Stomach (tissue), 4 donors: ENCODE measurements at regions not wholly inside any gene's neighbourhood (a gene's known extent, or its start where the extent isn't known, plus 50 kb on each side); places are given as distances from the start of the nearest gene placed in this dataset.

Experiments used
- EP300 ChIP-seq: sonication (generic); formaldehyde crosslinking; IDR thresholded peaks from one replicate; pipeline ENCODE4 v1.6.1; 2017; ENCODE audit warnings: antibody characterized with exemption
- POLR2A ChIP-seq, 4 donors: fragments of 450-650 bp; IDR thresholded peaks; one replicate each; pipeline ENCODE4 v1.6.1; 2016; ENCODE audit warnings: antibody characterized with exemption in 4 of 4, control low read depth in 2 of 4, mild to moderate bottlenecking in 1 of 4, moderate library complexity in 1 of 4
- POLR2AphosphoS5 ChIP-seq, 3 donors: sonication (generic); formaldehyde crosslinking; IDR thresholded peaks; one replicate each; pipeline ENCODE4 v1.6.1; 2016; ENCODE audit warnings: antibody characterized with exemption in 3 of 3
- TF ChIP-seq, protein P1 (sequence below), 7 experiments: fragments of 450-650 bp in 4 of 7; fragments of 200-600 bp in 3 of 7; sonication (generic) in 3 of 7; IDR thresholded peaks; one replicate each; pipeline ENCODE4 v1.5.1; 2016 to 2019; ENCODE audit warnings: antibody characterized with exemption in 7 of 7, control low read depth in 2 of 7, mild to moderate bottlenecking in 1 of 7

DNA sequence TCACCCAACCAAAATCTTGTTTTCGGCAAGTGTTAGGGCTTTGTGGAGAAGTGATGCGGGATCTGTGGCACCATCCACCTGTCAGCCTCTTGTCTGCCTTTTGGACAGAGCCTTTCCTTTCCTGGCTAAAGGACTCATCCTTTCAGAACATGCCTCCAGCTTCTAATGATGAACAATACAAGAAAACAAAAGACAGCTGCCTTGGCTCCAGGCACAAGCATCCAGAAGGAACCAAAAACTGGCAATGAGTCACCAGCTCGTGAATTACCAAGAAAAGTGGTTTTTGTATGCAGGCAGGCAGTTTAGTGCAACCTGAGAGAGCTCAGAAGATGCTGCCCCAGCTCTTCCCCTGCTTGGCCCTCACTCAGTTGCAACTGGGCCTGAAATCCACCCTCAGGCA lies 84.6 kb upstream of the NAMPT start:
- TF ChIP-seq, protein P1, sequence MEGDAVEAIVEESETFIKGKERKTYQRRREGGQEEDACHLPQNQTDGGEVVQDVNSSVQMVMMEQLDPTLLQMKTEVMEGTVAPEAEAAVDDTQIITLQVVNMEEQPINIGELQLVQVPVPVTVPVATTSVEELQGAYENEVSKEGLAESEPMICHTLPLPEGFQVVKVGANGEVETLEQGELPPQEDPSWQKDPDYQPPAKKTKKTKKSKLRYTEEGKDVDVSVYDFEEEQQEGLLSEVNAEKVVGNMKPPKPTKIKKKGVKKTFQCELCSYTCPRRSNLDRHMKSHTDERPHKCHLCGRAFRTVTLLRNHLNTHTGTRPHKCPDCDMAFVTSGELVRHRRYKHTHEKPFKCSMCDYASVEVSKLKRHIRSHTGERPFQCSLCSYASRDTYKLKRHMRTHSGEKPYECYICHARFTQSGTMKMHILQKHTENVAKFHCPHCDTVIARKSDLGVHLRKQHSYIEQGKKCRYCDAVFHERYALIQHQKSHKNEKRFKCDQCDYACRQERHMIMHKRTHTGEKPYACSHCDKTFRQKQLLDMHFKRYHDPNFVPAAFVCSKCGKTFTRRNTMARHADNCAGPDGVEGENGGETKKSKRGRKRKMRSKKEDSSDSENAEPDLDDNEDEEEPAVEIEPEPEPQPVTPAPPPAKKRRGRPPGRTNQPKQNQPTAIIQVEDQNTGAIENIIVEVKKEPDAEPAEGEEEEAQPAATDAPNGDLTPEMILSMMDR (IDR thresholded peaks at IDR 0.05): no peak
- no peak for TF ChIP-seq POLR2A (IDR thresholded peaks at IDR 0.05)
- no peak for TF ChIP-seq EP300
- TF ChIP-seq POLR2AphosphoS5 (IDR thresholded peaks at IDR 0.05): no peak
